SK-N-SH treated with all-trans-retinoic acid at 6 μM for 48 hours (cell line): ENCODE measurements at regions not wholly inside any gene's neighbourhood (a gene's known extent, or its start where the extent isn't known, plus 50 kb on each side); places are given as distances from the start of the nearest gene placed in this dataset.
A peak's percentile ranks its signal among the peaks of the same experiment; 100 is the strongest.

Source experiments
- ATAC-seq: fragments of 200-7000 bp; cut with Tn5 transposase; 3 replicates; pipeline ENCODE4 v1.9.1; 2020; ENCODE audit warnings: mild to moderate bottlenecking, moderate library complexity
- ARNTL ChIP-seq: fragments of 450-650 bp; formaldehyde crosslinking; IDR thresholded peaks from 2 replicates; pipeline ENCODE4 v1.5.0; 2020; ENCODE audit warnings: low read depth, mild to moderate bottlenecking, moderate library complexity, borderline replicate concordance
- BACH2 ChIP-seq: fragments of 250-450 bp; sonication (Bioruptor Pico); IDR thresholded peaks from 2 replicates; pipeline ENCODE4 v1.9.0; 2021; ENCODE audit warnings: mild to moderate bottlenecking, borderline replicate concordance
- CREB5 ChIP-seq: fragments of 250-450 bp; sonication (Bioruptor Pico); IDR thresholded peaks from 2 replicates; pipeline ENCODE4 v1.5.1; 2020; ENCODE audit warnings: low read depth, mild to moderate bottlenecking, moderate library complexity
- CSDC2 ChIP-seq: fragments of 250-450 bp; sonication (Bioruptor Pico); IDR thresholded peaks from 2 replicates; pipeline ENCODE4 v1.5.0; 2020; ENCODE audit warnings: mild to moderate bottlenecking, moderate library complexity
- CSRNP3 ChIP-seq: fragments of 250-450 bp; sonication (Bioruptor Pico); IDR thresholded peaks from 2 replicates; pipeline ENCODE4 v1.5.1; 2021; ENCODE audit warnings: mild to moderate bottlenecking, moderate library complexity
- ESRRG ChIP-seq: fragments of 250-450 bp; sonication (Bioruptor Pico); IDR thresholded peaks from 2 replicates; pipeline ENCODE4 v1.6.1; 2021; ENCODE audit warnings: mild to moderate bottlenecking
- ISL1 ChIP-seq: fragments of 250-450 bp; sonication (Bioruptor Pico); IDR thresholded peaks from 2 replicates; pipeline ENCODE4 v2.1.2; 2022; ENCODE audit warnings: mild to moderate bottlenecking, moderate library complexity
- PPARA ChIP-seq: fragments of 250-450 bp; sonication (Bioruptor Pico); IDR thresholded peaks from 2 replicates; pipeline ENCODE4 v1.5.0; 2020; ENCODE audit warnings: mild to moderate bottlenecking, borderline replicate concordance
- RARB ChIP-seq: fragments of 250-450 bp; sonication (Bioruptor Pico); IDR thresholded peaks from 2 replicates; pipeline ENCODE4 v1.8.0; 2021; ENCODE audit warnings: mild to moderate bottlenecking, moderate library complexity
- SNAI2 ChIP-seq: fragments of 250-450 bp; sonication (Bioruptor Pico); IDR thresholded peaks from 2 replicates; pipeline ENCODE4 v1.5.0; 2020; ENCODE audit warnings: mild to moderate bottlenecking, moderate library complexity
- TCF4 ChIP-seq: fragments of 250-450 bp; sonication (Bioruptor Pico); IDR thresholded peaks from 2 replicates; pipeline ENCODE4 v1.8.0; 2021; ENCODE audit warnings: mild to moderate bottlenecking, moderate library complexity, borderline replicate concordance
- TOX ChIP-seq: fragments of 250-450 bp; sonication (Bioruptor Pico); IDR thresholded peaks from 2 replicates; pipeline ENCODE4 v1.8.0; 2021; ENCODE audit warnings: mild to moderate bottlenecking, moderate library complexity, borderline replicate concordance
- TSHZ2 ChIP-seq: fragments of 250-450 bp; sonication (Bioruptor Pico); IDR thresholded peaks from 2 replicates; pipeline ENCODE4 v1.5.0; 2020; ENCODE audit warnings: mild to moderate bottlenecking, moderate library complexity
- ZC3H10 ChIP-seq: fragments of 250-450 bp; sonication (Bioruptor Pico); IDR thresholded peaks from 2 replicates; pipeline ENCODE4 v1.5.1; 2021; ENCODE audit warnings: mild to moderate bottlenecking, moderate library complexity
- ZFP3 ChIP-seq: fragments of 250-450 bp; sonication (Bioruptor Pico); IDR thresholded peaks from 2 replicates; pipeline ENCODE4 v1.5.0; 2020; ENCODE audit warnings: mild to moderate bottlenecking, moderate library complexity
- ZFP30 ChIP-seq: fragments of 450-650 bp; formaldehyde crosslinking; IDR thresholded peaks from 2 replicates; pipeline ENCODE4 v1.5.0; 2022; ENCODE audit warnings: mild to moderate bottlenecking, moderate library complexity
- ZNF565 ChIP-seq: fragments of 450-650 bp; formaldehyde crosslinking; conservative IDR thresholded peaks from 2 replicates; pipeline ENCODE4 v1.5.0; 2020; ENCODE audit warnings: low read depth, mild to moderate bottlenecking, moderate library complexity
- ZNF70 ChIP-seq: fragments of 450-650 bp; formaldehyde crosslinking; IDR thresholded peaks from 2 replicates; pipeline ENCODE4 v1.5.0; 2020; ENCODE audit warnings: mild to moderate bottlenecking, moderate library complexity
- ZNF8 ChIP-seq: fragments of 450-650 bp; formaldehyde crosslinking; IDR thresholded peaks from 2 replicates; pipeline ENCODE4 v1.5.0; 2020; ENCODE audit warnings: mild to moderate bottlenecking, moderate library complexity
- TF ChIP-seq, protein P1 (sequence below): fragments of 250-450 bp; sonication (Bioruptor Pico); IDR thresholded peaks from 2 replicates; pipeline ENCODE4 v1.8.0; 2021; ENCODE audit warnings: low read depth, mild to moderate bottlenecking, moderate library complexity, borderline replicate concordance
- TF ChIP-seq, protein P2 (sequence below): fragments of 250-450 bp; sonication (Bioruptor Pico); IDR thresholded peaks from 2 replicates; pipeline ENCODE4 v1.8.0; 2020; ENCODE audit warnings: mild to moderate bottlenecking, moderate library complexity, borderline replicate concordance

GRCh38 chr9:81420024-81420423 lies 269.3 kb downstream of the TLE1 start:
- no peak for ATAC-seq
- TF ChIP-seq TCF4 (CRISPR knock-in tag), result no peak
- TF ChIP-seq ZNF565 (CRISPR knock-in tag), result no peak
- no peak for TF ChIP-seq ISL1 (CRISPR knock-in tag)
- TF ChIP-seq, protein P1, sequence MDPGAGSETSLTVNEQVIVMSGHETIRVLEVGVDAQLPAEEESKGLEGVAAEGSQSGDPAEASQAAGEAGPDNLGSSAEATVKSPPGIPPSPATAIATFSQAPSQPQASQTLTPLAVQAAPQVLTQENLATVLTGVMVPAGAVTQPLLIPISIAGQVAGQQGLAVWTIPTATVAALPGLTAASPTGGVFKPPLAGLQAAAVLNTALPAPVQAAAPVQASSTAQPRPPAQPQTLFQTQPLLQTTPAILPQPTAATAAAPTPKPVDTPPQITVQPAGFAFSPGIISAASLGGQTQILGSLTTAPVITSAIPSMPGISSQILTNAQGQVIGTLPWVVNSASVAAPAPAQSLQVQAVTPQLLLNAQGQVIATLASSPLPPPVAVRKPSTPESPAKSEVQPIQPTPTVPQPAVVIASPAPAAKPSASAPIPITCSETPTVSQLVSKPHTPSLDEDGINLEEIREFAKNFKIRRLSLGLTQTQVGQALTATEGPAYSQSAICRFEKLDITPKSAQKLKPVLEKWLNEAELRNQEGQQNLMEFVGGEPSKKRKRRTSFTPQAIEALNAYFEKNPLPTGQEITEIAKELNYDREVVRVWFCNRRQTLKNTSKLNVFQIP (CRISPR knock-in tag), result no peak
- TF ChIP-seq RARB (CRISPR knock-in tag), result no peak
- no peak for TF ChIP-seq TSHZ2
- TF ChIP-seq ZFP30 (CRISPR knock-in tag), result peak; percentile 95
- no peak for TF ChIP-seq TOX
- TF ChIP-seq ZNF70 (CRISPR knock-in tag), result no peak

- TF ChIP-seq, protein P2, sequence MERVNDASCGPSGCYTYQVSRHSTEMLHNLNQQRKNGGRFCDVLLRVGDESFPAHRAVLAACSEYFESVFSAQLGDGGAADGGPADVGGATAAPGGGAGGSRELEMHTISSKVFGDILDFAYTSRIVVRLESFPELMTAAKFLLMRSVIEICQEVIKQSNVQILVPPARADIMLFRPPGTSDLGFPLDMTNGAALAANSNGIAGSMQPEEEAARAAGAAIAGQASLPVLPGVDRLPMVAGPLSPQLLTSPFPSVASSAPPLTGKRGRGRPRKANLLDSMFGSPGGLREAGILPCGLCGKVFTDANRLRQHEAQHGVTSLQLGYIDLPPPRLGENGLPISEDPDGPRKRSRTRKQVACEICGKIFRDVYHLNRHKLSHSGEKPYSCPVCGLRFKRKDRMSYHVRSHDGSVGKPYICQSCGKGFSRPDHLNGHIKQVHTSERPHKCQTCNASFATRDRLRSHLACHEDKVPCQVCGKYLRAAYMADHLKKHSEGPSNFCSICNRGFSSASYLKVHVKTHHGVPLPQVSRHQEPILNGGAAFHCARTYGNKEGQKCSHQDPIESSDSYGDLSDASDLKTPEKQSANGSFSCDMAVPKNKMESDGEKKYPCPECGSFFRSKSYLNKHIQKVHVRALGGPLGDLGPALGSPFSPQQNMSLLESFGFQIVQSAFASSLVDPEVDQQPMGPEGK (CRISPR knock-in tag), result no peak
- TF ChIP-seq ZNF565 (CRISPR knock-in tag) (no peak), ISL1 (CRISPR knock-in tag) (no peak), CSDC2 (CRISPR knock-in tag) (no peak), SNAI2 (no peak), CREB5 (no peak), ZFP30 (CRISPR knock-in tag) (no peak), ARNTL (CRISPR knock-in tag) (no peak), BACH2 (no peak), ZNF70 (CRISPR knock-in tag) (no peak), TOX (no peak), CSRNP3 (CRISPR knock-in tag) (no peak), TCF4 (CRISPR knock-in tag) (no peak), TSHZ2 (no peak)
Measured at GRCh38 chr9:81417941-81418340, 271.4 kb downstream of the TLE1 start.

DNA sequence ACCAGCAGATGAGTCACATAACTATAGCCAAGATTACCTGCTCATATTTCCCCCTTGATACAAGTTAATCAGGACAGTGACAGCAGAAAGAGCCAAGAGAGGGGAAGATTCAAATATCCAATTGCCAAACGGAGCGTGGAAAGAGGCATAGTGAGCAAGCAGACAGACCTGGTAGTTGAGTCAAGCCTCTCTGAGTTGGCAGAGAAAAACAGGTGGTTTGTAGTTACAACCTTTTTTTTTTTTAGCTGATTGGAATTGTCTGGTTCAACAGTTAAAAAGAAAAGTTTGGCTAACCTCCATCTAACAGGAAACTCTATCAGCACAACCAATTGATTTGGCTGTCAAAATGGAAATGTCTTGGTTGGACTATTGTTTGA lies 272.1 kb downstream of the TLE1 start:
- no peak for ATAC-seq
- no peak for TF ChIP-seq CSDC2 (CRISPR knock-in tag)
- no peak for TF ChIP-seq TCF4 (CRISPR knock-in tag)
- TF ChIP-seq ISL1 (CRISPR knock-in tag), result no peak
- no peak for TF ChIP-seq ZFP3
- TF ChIP-seq ZNF8 (CRISPR knock-in tag), result no peak
- TF ChIP-seq PPARA (CRISPR knock-in tag), result no peak
- no peak for TF ChIP-seq TSHZ2
- TF ChIP-seq ZFP30 (CRISPR knock-in tag), result no peak
- no peak for TF ChIP-seq SNAI2
- no peak for TF ChIP-seq ZC3H10 (CRISPR knock-in tag)
- no peak for TF ChIP-seq ESRRG (CRISPR knock-in tag)
- TF ChIP-seq, protein P2 (CRISPR knock-in tag), result no peak

More at GRCh38 chr9:81417941-81418340, 271.4 kb downstream of the TLE1 start:
- no peak for ATAC-seq
